SU-DHL-6 (cell line): ENCODE measurements at regions not wholly inside any gene's neighbourhood (a gene's known extent, or its start where the extent isn't known, plus 50 kb on each side); places are given as distances from the start of the nearest gene placed in this dataset.

ENCODE experiments used
- H2AFZ ChIP-seq: fragments of 200-600 bp; sonication (generic); 2 replicates; pipeline ENCODE4 v1.6.1; 2014; ENCODE audit warnings: low read depth, mild to moderate bottlenecking, moderate library complexity, mixed read lengths, antibody characterized with exemption, low read length; ENCODE audit not compliant: severe bottlenecking
- H3F3A ChIP-seq: fragments of 200-600 bp; shearing (Covaris generic); 2 replicates; pipeline ENCODE4 v1.6.0; 2016; ENCODE audit warnings: antibody characterized with exemption, mild to moderate bottlenecking; ENCODE audit not compliant: insufficient read depth
- H3K27ac ChIP-seq: fragments of 200-600 bp; sonication (generic); 2 replicates; pipeline ENCODE4 v1.5.1; 2016; ENCODE audit warnings: low read depth, mild to moderate bottlenecking, low read length, moderate library complexity, mixed read lengths
- H3K27me3 ChIP-seq: fragments of 200-600 bp; sonication (generic), shearing (Covaris generic); 2 replicates; pipeline ENCODE4 v1.6.0; 2014; ENCODE audit warnings: mild to moderate bottlenecking, low read length
- H3K36me3 ChIP-seq: fragments of 200-600 bp; sonication (generic); 2 replicates; pipeline ENCODE4 v1.6.1; 2014; ENCODE audit warnings: mild to moderate bottlenecking, low read length, mixed read lengths
- H3K4me2 ChIP-seq: fragments of 300-600, 200-600 bp; shearing (Covaris generic), sonication (generic); 2 replicates; pipeline ENCODE4 v1.6.0; 2014; ENCODE audit warnings: low read length, low read depth, mild to moderate bottlenecking; ENCODE audit not compliant: poor library complexity, severe bottlenecking
- H3K4me3 ChIP-seq: fragments of 200-600 bp; sonication (generic); 2 replicates; pipeline ENCODE4 v1.5.1; 2014; ENCODE audit warnings: antibody characterized with exemption, low read length, mild to moderate bottlenecking, mixed read lengths; ENCODE audit not compliant: insufficient read depth, poor library complexity, severe bottlenecking
- H3K79me2 ChIP-seq: fragments of 200-600 bp; sonication (generic); 2 replicates; pipeline ENCODE4 v1.6.1; 2014; ENCODE audit warnings: mild to moderate bottlenecking, low read length, moderate library complexity; ENCODE audit not compliant: insufficient read depth
- H3K9ac ChIP-seq: fragments of 200-600 bp; sonication (generic); 2 replicates; pipeline ENCODE4 v1.7.0; 2014; ENCODE audit warnings: mild to moderate bottlenecking, low read length
- H3K9me2 ChIP-seq: fragments of 200-600 bp; sonication (generic); replicated peaks from 2 replicates; pipeline ENCODE4 v1.6.1; 2014; ENCODE audit warnings: low read length; ENCODE audit not compliant: insufficient read depth
- H3K9me3 ChIP-seq: fragments of 200-600 bp; sonication (generic); 2 replicates; pipeline ENCODE4 v1.6.1; 2014; ENCODE audit warnings: low read length, mixed read lengths; ENCODE audit not compliant: insufficient read depth
- H4K20me1 ChIP-seq: fragments of 200-600 bp; sonication (generic); 2 replicates; pipeline ENCODE4 v1.6.1; 2014; ENCODE audit warnings: low read depth, mild to moderate bottlenecking, antibody characterized with exemption, low read length, moderate library complexity, mixed read lengths
- EZH2phosphoT487 ChIP-seq: fragments of 200-600 bp; sonication (generic), shearing (Covaris generic); conservative IDR thresholded peaks from 2 replicates; pipeline ENCODE4 v1.6.1; 2018; ENCODE audit warnings: mild to moderate bottlenecking, antibody characterized with exemption, low read length, moderate library complexity, mixed read lengths
- TF ChIP-seq, protein P1 (sequence below): fragments of 200-600 bp; sonication (generic); IDR thresholded peaks from one replicate; pipeline ENCODE4 v1.5.1; 2017; ENCODE audit warnings: antibody characterized with exemption, mild to moderate bottlenecking, low read length, moderate library complexity; ENCODE audit not compliant: insufficient read depth, poor library complexity, severe bottlenecking

DNA sequence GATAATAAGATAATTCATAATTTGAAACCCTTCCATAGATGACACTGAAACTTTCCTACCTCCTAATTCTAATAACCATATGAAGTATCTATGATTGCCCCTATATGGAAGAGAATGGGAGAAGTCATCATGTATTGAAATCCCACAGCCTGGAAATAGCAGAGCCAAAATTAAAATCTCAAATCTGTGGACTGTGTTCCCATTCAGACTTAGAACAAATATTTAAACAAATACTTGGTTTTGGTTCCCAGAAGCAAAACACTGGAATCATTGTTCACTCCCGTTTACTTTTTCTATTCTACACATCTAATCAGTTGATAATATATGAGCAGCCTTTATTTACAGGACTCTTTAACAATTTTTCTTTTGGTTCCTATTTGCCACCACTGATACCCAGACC, 92.6 kb upstream of the PTPRD start:
- Histone ChIP-seq H3K36me3 (no peaks in the 10 kb centered on the region), H3F3A (no peaks in the 10 kb centered on the region), H3K9me2 (no peaks in the 10 kb centered on the region), H3K9me3 (no peaks in the 10 kb centered on the region), H3K27ac (no peak overlapping the region), H2AFZ (no peak overlapping the region), H3K4me2 (no peak overlapping the region), H3K27me3 (no peaks in the 10 kb centered on the region), H3K9ac (no peak overlapping the region), H3K4me3 (no peak overlapping the region), H4K20me1 (no peaks in the 10 kb centered on the region), H3K79me2 (no peaks in the 10 kb centered on the region)
- TF ChIP-seq EZH2phosphoT487 = no peak
- TF ChIP-seq, protein P1, sequence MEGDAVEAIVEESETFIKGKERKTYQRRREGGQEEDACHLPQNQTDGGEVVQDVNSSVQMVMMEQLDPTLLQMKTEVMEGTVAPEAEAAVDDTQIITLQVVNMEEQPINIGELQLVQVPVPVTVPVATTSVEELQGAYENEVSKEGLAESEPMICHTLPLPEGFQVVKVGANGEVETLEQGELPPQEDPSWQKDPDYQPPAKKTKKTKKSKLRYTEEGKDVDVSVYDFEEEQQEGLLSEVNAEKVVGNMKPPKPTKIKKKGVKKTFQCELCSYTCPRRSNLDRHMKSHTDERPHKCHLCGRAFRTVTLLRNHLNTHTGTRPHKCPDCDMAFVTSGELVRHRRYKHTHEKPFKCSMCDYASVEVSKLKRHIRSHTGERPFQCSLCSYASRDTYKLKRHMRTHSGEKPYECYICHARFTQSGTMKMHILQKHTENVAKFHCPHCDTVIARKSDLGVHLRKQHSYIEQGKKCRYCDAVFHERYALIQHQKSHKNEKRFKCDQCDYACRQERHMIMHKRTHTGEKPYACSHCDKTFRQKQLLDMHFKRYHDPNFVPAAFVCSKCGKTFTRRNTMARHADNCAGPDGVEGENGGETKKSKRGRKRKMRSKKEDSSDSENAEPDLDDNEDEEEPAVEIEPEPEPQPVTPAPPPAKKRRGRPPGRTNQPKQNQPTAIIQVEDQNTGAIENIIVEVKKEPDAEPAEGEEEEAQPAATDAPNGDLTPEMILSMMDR = no peak

DNA sequence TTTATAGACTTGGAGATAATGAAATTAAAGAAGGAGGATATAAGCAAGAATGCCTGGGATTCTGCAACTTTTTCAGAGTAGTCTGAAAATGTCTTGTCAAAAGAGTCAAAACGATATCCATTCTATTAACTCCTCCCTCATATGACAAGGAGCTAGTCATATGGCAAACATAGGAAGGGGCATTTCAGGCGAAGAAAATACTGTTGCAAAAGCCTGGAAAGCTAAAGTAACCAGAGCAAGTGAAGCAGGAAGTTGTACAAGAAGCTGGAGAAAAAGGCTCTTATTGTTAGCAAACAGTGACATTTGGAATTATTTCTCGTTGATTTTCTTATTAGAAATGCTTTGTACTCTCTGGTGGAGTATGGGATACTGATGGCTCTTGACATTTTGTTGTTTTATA, 94.0 kb upstream of the PTPRD start:
- Histone ChIP-seq H3F3A (no peaks in the 10 kb centered on the region), H3K36me3 (no peaks in the 10 kb centered on the region), H4K20me1 (no peaks in the 10 kb centered on the region), H3K79me2 (no peaks in the 10 kb centered on the region), H3K4me2 (no peak overlapping the region), H3K27ac (no peak overlapping the region), H3K9me2 (no peaks in the 10 kb centered on the region), H3K9ac (no peak overlapping the region), H3K9me3 (no peaks in the 10 kb centered on the region), H2AFZ (no peak overlapping the region), H3K27me3 (no peaks in the 10 kb centered on the region), H3K4me3 (no peak overlapping the region)
- no peak for TF ChIP-seq EZH2phosphoT487
- TF ChIP-seq, protein P1 = no peak

DNA sequence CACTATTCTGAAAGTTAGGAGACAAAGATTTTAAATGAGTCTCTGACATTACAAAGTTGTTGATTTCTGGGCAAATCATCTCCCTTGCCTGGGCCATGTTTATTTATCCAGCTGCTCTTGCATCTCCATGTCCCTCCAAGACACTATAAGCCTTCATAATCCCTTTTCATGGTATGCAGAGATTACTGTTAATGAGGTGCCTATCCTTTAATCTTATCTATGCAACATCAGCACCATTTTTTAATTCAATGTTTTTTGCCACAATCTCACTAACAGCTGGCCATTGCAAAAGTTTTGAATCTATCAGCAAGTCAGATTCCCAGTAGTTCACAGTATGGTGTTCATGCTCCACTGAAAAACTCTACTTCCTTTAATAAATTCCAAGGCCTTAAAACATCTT, 108.5 kb upstream of the PTPRD start:
- H3K9me3 ChIP-seq = no peaks in the 10 kb centered on the region
- no peaks in the 10 kb centered on the region for H3K79me2 ChIP-seq
- H3K36me3 ChIP-seq = no peaks in the 10 kb centered on the region
- no peaks in the 10 kb centered on the region for H4K20me1 ChIP-seq
- H3K4me2 ChIP-seq = no peak overlapping the region
- no peak overlapping the region for H2AFZ ChIP-seq
- H3K9ac ChIP-seq = no peak overlapping the region
- no peak overlapping the region for H3K4me3 ChIP-seq
- H3F3A ChIP-seq = no peaks in the 10 kb centered on the region
- no peak for TF ChIP-seq EZH2phosphoT487
- TF ChIP-seq, protein P1 = no peak
- no peak overlapping the region for H3K27ac ChIP-seq
- no peaks in the 10 kb centered on the region for H3K27me3 ChIP-seq
- no peaks in the 10 kb centered on the region for H3K9me2 ChIP-seq
